ENCODE measurements at regions not wholly inside any gene's neighbourhood (a gene's known extent, or its start where the extent isn't known, plus 50 kb on each side); places are given as distances from the start of the nearest gene placed in this dataset.
"Not testable (repeated sequence)": the region's sequence is repeated elsewhere in the genome, so short reads cannot be mapped to it uniquely, and the experiment has no call there.

GRCh38 chr2:89797320-89798038 lies 1106.0 kb downstream of the RPIA start:
- no peaks in the 10 kb centered on the region for H3K27me3 ChIP-seq (ENCODE audit: control insufficient read depth, insufficient read depth, low read length)
- POLR2A ChIA-PET, result no interaction called here
- TF ChIP-seq, protein P1, sequence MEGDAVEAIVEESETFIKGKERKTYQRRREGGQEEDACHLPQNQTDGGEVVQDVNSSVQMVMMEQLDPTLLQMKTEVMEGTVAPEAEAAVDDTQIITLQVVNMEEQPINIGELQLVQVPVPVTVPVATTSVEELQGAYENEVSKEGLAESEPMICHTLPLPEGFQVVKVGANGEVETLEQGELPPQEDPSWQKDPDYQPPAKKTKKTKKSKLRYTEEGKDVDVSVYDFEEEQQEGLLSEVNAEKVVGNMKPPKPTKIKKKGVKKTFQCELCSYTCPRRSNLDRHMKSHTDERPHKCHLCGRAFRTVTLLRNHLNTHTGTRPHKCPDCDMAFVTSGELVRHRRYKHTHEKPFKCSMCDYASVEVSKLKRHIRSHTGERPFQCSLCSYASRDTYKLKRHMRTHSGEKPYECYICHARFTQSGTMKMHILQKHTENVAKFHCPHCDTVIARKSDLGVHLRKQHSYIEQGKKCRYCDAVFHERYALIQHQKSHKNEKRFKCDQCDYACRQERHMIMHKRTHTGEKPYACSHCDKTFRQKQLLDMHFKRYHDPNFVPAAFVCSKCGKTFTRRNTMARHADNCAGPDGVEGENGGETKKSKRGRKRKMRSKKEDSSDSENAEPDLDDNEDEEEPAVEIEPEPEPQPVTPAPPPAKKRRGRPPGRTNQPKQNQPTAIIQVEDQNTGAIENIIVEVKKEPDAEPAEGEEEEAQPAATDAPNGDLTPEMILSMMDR (IDR thresholded peaks at IDR 0.05; ENCODE audit: low read depth, low read length), result no peak
- peaks cover 30% of the 10 kb centered on the region; the same call in 1 of the 2 replicates for H3K9me3 ChIP-seq (ENCODE audit: control insufficient read depth, insufficient read depth, low read length)
- DNase-seq (ENCODE audit: low read depth, low spot score), result no peak
- H3K4me3 ChIP-seq (ENCODE audit: low read depth, low read length), result no peak overlapping the region
- H3K27ac ChIP-seq (ENCODE audit: low read depth, low read length), result no peak overlapping the region
- CTCF ChIA-PET, result no interaction called here

DNA sequence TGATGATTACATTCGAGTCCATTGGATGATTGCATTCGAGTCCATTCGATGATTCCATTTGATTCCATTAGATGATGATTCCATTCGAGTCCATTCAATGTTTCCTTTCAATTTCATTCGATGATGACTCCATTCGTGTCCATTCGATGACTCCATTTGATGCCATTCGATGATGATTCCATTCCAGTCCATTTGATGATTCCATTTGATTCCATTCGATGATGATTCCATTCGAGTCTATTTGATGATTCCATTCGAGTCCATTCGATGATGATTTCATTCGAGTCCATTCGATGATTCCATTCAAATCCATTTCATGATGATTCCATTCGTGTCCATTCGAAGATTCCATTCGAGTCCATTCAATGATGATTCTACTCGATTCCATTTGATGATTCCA lies 1109.7 kb downstream of the RPIA start:
- H3K27me3 ChIP-seq (ENCODE audit: control insufficient read depth, insufficient read depth, low read length); H3K27ac ChIP-seq (ENCODE audit: low read depth, low read length); DNase-seq (ENCODE audit: low read depth, low spot score); CTCF ChIA-PET; POLR2A ChIA-PET; H3K4me3 ChIP-seq (ENCODE audit: low read depth, low read length): not testable (repeated sequence)
- peaks cover 30% of the 10 kb centered on the region; the same call in 1 of the 2 replicates for H3K9me3 ChIP-seq (ENCODE audit: control insufficient read depth, insufficient read depth, low read length)

GRCh38 chr2:89806363-89806762 lies 1114.9 kb downstream of the RPIA start:
- CTCF ChIA-PET; H3K27me3 ChIP-seq (ENCODE audit: control insufficient read depth, insufficient read depth, low read length); POLR2A ChIA-PET; H3K4me3 ChIP-seq (ENCODE audit: low read depth, low read length); DNase-seq (ENCODE audit: low read depth, low spot score); H3K27ac ChIP-seq (ENCODE audit: low read depth, low read length): not testable (repeated sequence)
- peaks cover 37% of the 10 kb centered on the region for H3K9me3 ChIP-seq (ENCODE audit: control insufficient read depth, insufficient read depth, low read length)

GRCh38 chr2:89811295-89811694 lies 1119.8 kb downstream of the RPIA start:
- POLR2A ChIA-PET, result no interaction called here
- Histone ChIP-seq H3K27ac (ENCODE audit: low read depth, low read length) (no peak overlapping the region), H3K27me3 (ENCODE audit: control insufficient read depth, insufficient read depth, low read length) (no peaks in the 10 kb centered on the region), H3K9me3 (ENCODE audit: control insufficient read depth, insufficient read depth, low read length) (peaks cover 69% of the 10 kb centered on the region), H3K4me3 (ENCODE audit: low read depth, low read length) (no peak overlapping the region)
- TF ChIP-seq, protein P1 (IDR thresholded peaks at IDR 0.05; ENCODE audit: low read depth, low read length), result no peak
- DNase-seq (ENCODE audit: low read depth, low spot score), result no peak
- CTCF ChIA-PET, result no interaction called here

DNA sequence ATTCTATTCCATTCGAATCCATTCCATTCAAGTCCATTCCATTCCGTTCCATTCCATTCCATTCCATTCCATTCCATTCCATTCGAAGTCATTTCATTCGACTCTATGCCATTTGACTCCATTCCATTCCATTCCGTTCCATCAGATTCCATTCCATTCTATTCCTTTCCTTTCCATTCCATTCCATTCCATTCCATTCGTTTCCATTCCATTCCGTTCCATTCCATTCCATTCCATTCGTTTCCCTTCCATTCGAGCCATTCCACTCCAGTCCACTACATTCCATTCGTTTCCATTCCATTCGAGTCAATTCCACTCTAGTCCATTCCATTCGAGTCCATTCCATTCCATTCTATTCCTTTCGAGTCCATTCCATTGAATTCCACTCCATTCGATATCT lies 1120.4 kb downstream of the RPIA start:
- H3K9me3 ChIP-seq (ENCODE audit: control insufficient read depth, insufficient read depth, low read length), result peaks cover 73% of the 10 kb centered on the region

DNA sequence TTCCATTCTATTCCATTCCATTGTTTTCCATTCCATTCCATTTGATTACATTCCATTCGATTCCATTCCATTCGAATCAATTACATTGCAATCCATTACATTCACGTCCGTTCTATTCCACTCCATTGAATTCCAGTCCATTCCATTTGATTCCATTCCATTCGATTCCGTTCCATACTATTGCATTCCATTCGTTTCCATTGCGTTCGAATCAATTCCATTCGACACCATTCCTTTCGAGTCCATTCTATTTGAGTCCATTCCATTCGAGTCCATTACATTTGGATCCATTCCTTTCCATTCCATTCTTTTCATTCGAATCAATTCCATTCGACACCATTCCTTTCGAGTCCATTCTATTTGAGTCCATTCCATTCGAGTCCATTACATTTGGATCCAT lies 1122.9 kb downstream of the RPIA start:
- POLR2A ChIA-PET; H3K27ac ChIP-seq (ENCODE audit: low read depth, low read length); H3K4me3 ChIP-seq (ENCODE audit: low read depth, low read length); H3K27me3 ChIP-seq (ENCODE audit: control insufficient read depth, insufficient read depth, low read length); CTCF ChIA-PET; DNase-seq (ENCODE audit: low read depth, low spot score): not testable (repeated sequence)
- peaks cover 86% of the 10 kb centered on the region for H3K9me3 ChIP-seq (ENCODE audit: control insufficient read depth, insufficient read depth, low read length)

More for the DNA sequence above, 1120.4 kb downstream of the RPIA start:
- POLR2A ChIA-PET; CTCF ChIA-PET; H3K27ac ChIP-seq (ENCODE audit: low read depth, low read length); H3K4me3 ChIP-seq (ENCODE audit: low read depth, low read length); DNase-seq (ENCODE audit: low read depth, low spot score); H3K27me3 ChIP-seq (ENCODE audit: control insufficient read depth, insufficient read depth, low read length): not testable (repeated sequence)

GRCh38 chr2:89818873-89819272 lies 1127.4 kb downstream of the RPIA start:
- CTCF ChIA-PET, result no interaction called here
- POLR2A ChIA-PET, result no interaction called here
- Histone ChIP-seq H3K4me3 (ENCODE audit: low read depth, low read length) (no peak overlapping the region), H3K27me3 (ENCODE audit: control insufficient read depth, insufficient read depth, low read length) (no peaks in the 10 kb centered on the region), H3K27ac (ENCODE audit: low read depth, low read length) (no peak overlapping the region), H3K9me3 (ENCODE audit: control insufficient read depth, insufficient read depth, low read length) (peaks cover 81% of the 10 kb centered on the region)
- TF ChIP-seq, protein P1 (IDR thresholded peaks at IDR 0.05; ENCODE audit: low read depth, low read length), result no peak
- DNase-seq (ENCODE audit: low read depth, low spot score), result no peak
